Testis (tissue), 2 donors: ENCODE measurements at regions not wholly inside any gene's neighbourhood (a gene's known extent, or its start where the extent isn't known, plus 50 kb on each side); places are given as distances from the start of the nearest gene placed in this dataset.

Experiments
- CTCF ChIP-seq, 3 experiments: fragments of 450-650 bp in 2 of 3; fragments of 200-600 bp in 1 of 3; sonication (generic) in 1 of 3; IDR thresholded peaks; one replicate each; pipeline ENCODE4 v1.5.1; 2016 to 2019; ENCODE audit warnings: antibody characterized with exemption in 3 of 3, mild to moderate bottlenecking in 2 of 3, moderate library complexity in 1 of 3
- POLR2A ChIP-seq: fragments of 450-650 bp; IDR thresholded peaks from one replicate; pipeline ENCODE4 v1.6.1; 2017; ENCODE audit warnings: antibody characterized with exemption, mild to moderate bottlenecking, moderate library complexity

GRCh38 chr2:200216310-200216709, 90.2 kb upstream of the SPATS2L start:
- TF ChIP-seq CTCF (IDR thresholded peaks at IDR 0.05) (no peak), POLR2A (no peak)
